Common myeloid progenitor, CD34-positive (primary cell): ENCODE measurements at regions not wholly inside any gene's neighbourhood (a gene's known extent, or its start where the extent isn't known, plus 50 kb on each side); places are given as distances from the start of the nearest gene placed in this dataset.
A peak's percentile ranks its signal among the peaks of the same experiment; 100 is the strongest.
"Not testable (repeated sequence)": the region's sequence is repeated elsewhere in the genome, so short reads cannot be mapped to it uniquely, and the experiment has no call there.

Experiments used
- CTCF ChIA-PET: fragments of 350-600 bp; sonication (Branson Sonifier 250); formaldehyde crosslinking; loops from one replicate; lab custom pipeline; 2021; ENCODE audit warnings: antibody characterized with exemption; lab: Charles Lee
- POLR2A ChIA-PET: fragments of 350-600 bp; sonication (Branson Sonifier 250); formaldehyde crosslinking; loops from one replicate; lab custom pipeline; 2021; ENCODE audit warnings: antibody characterized with exemption; lab: Charles Lee
- DNase-seq, 3 donors: peaks; one replicate each; pipeline versions ENCODE4 v3.0.0 to v3.0.0-alpha.2; 2013
- H3K27ac ChIP-seq, 2 experiments: 1 replicate in 1 of 2; 2 replicates in 1 of 2; pipeline ENCODE4 v1.7.0; 2013; ENCODE audit warnings: inconsistent platforms in 2 of 2, low read length in 2 of 2, mild to moderate bottlenecking in 2 of 2, low read depth in 1 of 2, moderate library complexity in 1 of 2; ENCODE audit not compliant: severe bottlenecking in 2 of 2, insufficient read depth in 1 of 2, poor library complexity in 1 of 2
- H3K27me3 ChIP-seq, 5 experiments: replicated peaks in 2 of 5; 1 replicate in 3 of 5; 2 replicates in 2 of 5; pipeline versions ENCODE4 v1.6.1 to v1.7.0; 2013; ENCODE audit warnings: low read length in 4 of 5, mild to moderate bottlenecking in 2 of 5, moderate library complexity in 2 of 5, inconsistent platforms in 1 of 5; ENCODE audit not compliant: insufficient read depth in 5 of 5, control insufficient read depth in 4 of 5
- H3K36me3 ChIP-seq, 4 experiments: 1 replicate in 2 of 4; 2 replicates in 2 of 4; pipeline versions ENCODE4 v1.6.1 to v1.7.0; 2013; ENCODE audit warnings: low read length in 3 of 4, control low read depth in 1 of 4, mild to moderate bottlenecking in 1 of 4; ENCODE audit not compliant: control insufficient read depth in 4 of 4, insufficient read depth in 4 of 4
- H3K4me1 ChIP-seq, 4 experiments: 1 replicate in 3 of 4; 2 replicates in 1 of 4; pipeline versions ENCODE4 v1.6.1 to v1.7.1; 2013; ENCODE audit warnings: low read length in 3 of 4, mild to moderate bottlenecking in 3 of 4, control low read depth in 1 of 4, inconsistent platforms in 1 of 4, moderate library complexity in 1 of 4; ENCODE audit not compliant: control insufficient read depth in 4 of 4, insufficient read depth in 4 of 4; ENCODE audit errors: control extremely low read depth in 1 of 4
- H3K4me3 ChIP-seq, 7 experiments: 1 replicate in 4 of 7; 2 replicates in 3 of 7; pipeline versions ENCODE4 v1.5.1 to v1.7.0; 2013; ENCODE audit warnings: mild to moderate bottlenecking in 7 of 7, low read length in 6 of 7, moderate library complexity in 6 of 7, inconsistent platforms in 2 of 7, low read depth in 2 of 7, control low read depth in 1 of 7; ENCODE audit not compliant: insufficient read depth in 4 of 7, control insufficient read depth in 1 of 7; ENCODE audit errors: extremely low read depth in 1 of 7
- H3K9me3 ChIP-seq, 5 experiments: 1 replicate in 4 of 5; 2 replicates in 1 of 5; pipeline versions ENCODE4 v1.6.1 to v1.7.1; 2013; ENCODE audit warnings: low read length in 4 of 5, mild to moderate bottlenecking in 2 of 5, inconsistent platforms in 1 of 5, low read depth in 1 of 5, moderate library complexity in 1 of 5; ENCODE audit not compliant: control insufficient read depth in 4 of 5, insufficient read depth in 2 of 5; ENCODE audit errors: control extremely low read depth in 1 of 5
- WGBS: methylation state at CpG from one replicate; pipeline ENCODE4 v1.1.5; 2013; ENCODE audit not compliant: insufficient coverage; 5-methylcytosine and 5-hydroxymethylcytosine counted together

- H3K27ac ChIP-seq, H3K9me3 ChIP-seq, POLR2A ChIA-PET, H3K27me3 ChIP-seq, H3K4me3 ChIP-seq, H3K36me3 ChIP-seq: not testable (repeated sequence)
- peak in 1 of 3 donors; percentile 47 for DNase-seq
- WGBS = 53% methylated on average over 2 of the region's 3 CpGs
- CTCF ChIA-PET = interaction anchor here (0.9 to 1.9 kb wide), 9 partner anchors 14 to 114 kb away, joined by 3 to 8 read pairs (median 3); no protein-coding TSS in a partner anchor
- peaks cover 0 to 27% (median 4%) of the 10 kb centered on the region in 4 experiments for H3K4me1 ChIP-seq
Observed at GRCh38 chr14:106233191-106233590, 706.8 kb downstream of the TMEM121 start.

DNA sequence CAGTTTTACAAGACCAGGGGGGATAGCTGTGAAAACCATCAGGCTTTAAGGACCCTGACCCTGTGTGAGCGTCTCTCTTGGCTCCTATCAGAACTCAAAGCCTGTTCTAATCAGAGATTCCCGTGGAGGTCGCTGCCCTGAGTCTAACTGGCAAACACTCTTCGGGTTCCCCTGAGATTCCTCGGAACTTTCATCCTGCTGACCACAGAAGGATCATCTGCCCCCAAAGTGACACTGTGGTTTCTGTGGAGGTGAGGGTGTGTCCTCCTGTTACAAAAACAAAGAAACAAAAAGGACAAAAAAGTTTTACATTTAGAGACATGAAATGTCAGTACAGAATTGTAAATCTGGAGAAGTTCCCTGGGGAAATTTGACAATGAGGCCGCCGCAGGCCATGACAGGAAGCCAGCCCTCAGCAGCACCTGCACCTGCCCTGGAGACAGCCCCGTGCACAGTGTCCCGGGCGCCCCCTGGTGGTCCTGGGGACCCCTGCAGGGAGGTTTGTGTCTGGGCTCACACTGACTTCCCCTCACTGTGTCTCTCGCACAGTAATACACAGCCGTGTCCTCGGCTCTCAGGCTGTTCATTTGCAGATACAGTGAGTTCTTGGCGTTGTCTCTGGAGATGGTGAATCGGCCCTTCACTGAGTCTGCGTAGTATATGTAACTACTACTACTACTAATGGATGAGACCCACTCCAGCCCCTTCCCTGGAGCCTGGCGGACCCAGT, 708.3 kb downstream of the TMEM121 start:
- H3K27me3 ChIP-seq, H3K36me3 ChIP-seq, H3K9me3 ChIP-seq, H3K4me3 ChIP-seq, H3K27ac ChIP-seq, POLR2A ChIA-PET: not testable (repeated sequence)
- H3K4me1 ChIP-seq = peaks cover 0 to 26% (median 2%) of the 10 kb centered on the region in 4 experiments
- 59% methylated on average over 8 of the region's 17 CpGs for WGBS
- peak in 2 of 3 donors; percentile 33 to 46 for DNase-seq
- CTCF ChIA-PET = interaction anchor here (0.7 to 1.9 kb wide), 11 partner anchors 9 to 84 kb away, joined by 3 to 8 read pairs (median 4); no protein-coding TSS in a partner anchor

DNA sequence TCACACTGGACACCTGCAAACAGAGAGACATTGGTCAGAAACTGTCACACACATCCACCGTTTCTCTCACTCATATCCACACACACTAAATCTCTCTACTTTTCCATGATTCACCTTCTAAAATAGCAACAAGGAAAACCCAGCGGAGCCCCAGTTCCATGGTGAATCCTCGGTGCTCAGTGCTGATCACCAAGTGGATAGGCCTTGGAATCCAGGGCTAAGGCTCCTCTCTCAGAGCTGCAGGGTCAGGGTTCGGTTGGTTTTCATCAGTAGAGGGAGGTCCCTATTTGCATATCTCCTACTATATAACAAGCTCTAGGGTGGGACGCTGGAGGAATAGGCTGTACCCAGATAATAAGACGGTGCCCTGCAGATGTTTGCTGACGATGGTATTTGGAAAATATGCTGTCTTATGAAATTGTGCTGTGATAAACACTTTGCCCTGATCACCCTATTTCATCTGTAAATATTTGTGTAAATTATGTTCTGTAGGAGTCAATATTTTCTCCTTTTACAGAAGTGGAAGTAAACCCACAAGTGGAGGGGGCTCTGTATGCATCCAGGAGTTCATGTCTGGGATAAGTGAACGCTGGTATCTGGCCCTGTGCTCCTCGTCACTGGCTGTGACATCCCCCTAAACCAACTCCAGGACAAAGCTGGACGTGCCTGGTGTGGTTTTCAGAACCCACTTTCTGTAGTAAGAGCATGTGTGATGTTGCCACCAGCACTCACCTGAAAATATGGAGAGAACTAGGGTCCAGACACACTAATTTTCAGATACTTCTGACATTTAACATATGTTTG, 709.2 kb downstream of the TMEM121 start:
- ChIA-PET POLR2A (no interaction called here), CTCF (interaction anchor here (0.7 to 1.7 kb wide), 7 partner anchors 12 to 83 kb away, joined by 3 to 7 read pairs (median 4); no protein-coding TSS in a partner anchor)
- DNase-seq = no peak
- peaks cover 0 to 4% (median 0%) of the 10 kb centered on the region in 5 experiments for H3K9me3 ChIP-seq
- no peak overlapping the region for H3K27ac ChIP-seq
- H3K27me3 ChIP-seq = peaks cover 0 to 2% (median 0%) of the 10 kb centered on the region in 5 experiments
- no peak overlapping the region for H3K4me3 ChIP-seq
- H3K4me1 ChIP-seq = peaks cover 0 to 20% (median 0%) of the 10 kb centered on the region in 4 experiments
- H3K36me3 ChIP-seq = no peaks in the 10 kb centered on the region
- 92% methylated on average over 9 of the region's 10 CpGs for WGBS

DNA sequence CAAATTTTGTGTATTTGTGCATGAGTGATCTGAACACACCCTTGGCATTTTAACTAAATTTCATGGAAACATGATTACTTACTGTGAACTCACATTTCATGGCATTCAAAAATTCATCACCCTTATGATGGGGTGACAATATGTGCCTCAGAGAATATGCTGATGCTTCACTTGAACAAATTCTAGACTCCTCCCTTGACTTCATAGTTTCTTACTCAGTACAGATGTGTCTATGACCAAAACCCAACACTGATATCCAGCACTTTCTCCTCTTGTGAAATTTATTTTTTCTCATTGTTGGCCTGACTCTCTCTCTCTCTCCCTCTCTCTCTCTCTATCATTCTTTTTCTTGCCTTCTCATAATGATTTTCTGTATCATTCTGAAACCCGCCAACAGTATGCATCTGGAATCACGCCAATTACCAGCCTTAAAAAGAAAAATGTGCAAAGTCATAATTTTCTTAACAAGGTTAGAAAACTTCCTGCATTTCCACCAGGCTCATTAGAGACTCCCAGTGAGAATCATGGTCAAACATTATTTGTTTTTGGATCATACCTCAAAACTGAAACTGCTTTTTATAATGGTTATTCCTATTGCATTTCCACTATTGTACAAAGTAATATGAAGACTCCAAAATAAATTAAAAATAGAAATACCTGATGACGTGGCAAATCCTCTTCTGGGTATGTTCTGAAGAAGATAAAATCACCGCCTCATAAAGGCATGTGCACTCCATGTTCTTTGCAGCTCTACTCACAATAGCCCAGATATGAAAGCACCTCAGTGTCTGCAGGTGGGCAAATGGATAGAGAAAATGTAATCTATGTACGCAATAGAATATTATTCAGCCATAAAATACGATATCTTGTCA, 722.2 kb downstream of the TMEM121 start:
- CTCF ChIA-PET = interaction anchor here (0.8 to 2.1 kb wide), 5 partner anchors 9 to 144 kb away, joined by 3 to 18 read pairs (median 4); no protein-coding TSS in a partner anchor

DNA sequence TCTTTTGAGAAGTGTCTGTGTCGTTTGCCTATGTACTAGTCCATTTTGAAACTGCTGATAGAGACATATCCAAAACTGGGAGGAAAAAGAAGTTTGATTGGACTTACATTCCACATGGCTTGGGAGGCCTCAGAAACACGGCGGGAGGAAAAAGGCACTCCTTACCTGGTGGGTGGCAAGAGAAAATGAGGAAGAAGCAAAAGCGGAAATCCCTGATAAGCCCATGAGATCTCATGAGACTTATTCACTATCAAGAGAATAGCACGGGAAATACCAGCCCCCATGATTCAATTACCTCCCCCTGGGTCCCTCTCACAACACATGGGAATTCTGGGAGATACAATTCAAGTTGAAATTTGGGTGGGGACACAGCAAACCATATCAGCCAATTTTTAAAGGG, 727.6 kb downstream of the TMEM121 start:
- DNase-seq = peak in 1 of 3 donors; percentile 35
- H3K9me3 ChIP-seq, H3K27ac ChIP-seq, H3K36me3 ChIP-seq, H3K4me3 ChIP-seq, CTCF ChIA-PET, POLR2A ChIA-PET, H3K27me3 ChIP-seq: not testable (repeated sequence)
- H3K4me1 ChIP-seq = peaks cover 0 to 12% (median 3%) of the 10 kb centered on the region in 4 experiments
- 53% methylated on average over 2 of the region's 5 CpGs for WGBS

More for the DNA sequence above, 722.2 kb downstream of the TMEM121 start:
- no peak overlapping the region for H3K4me3 ChIP-seq
- POLR2A ChIA-PET = no interaction called here
- no peak overlapping the region for H3K27ac ChIP-seq
- no peaks in the 10 kb centered on the region for H3K36me3 ChIP-seq
- no peaks in the 10 kb centered on the region for H3K9me3 ChIP-seq
- DNase-seq = peak in 2 of 3 donors; percentile 61 to 67
- no peaks in the 10 kb centered on the region for H3K27me3 ChIP-seq
- peaks cover 0 to 19% (median 6%) of the 10 kb centered on the region in 4 experiments for H3K4me1 ChIP-seq
- WGBS = 7% methylated on average over 2 of the region's 6 CpGs

GRCh38 chr14:106257569-106257994, 731.2 kb downstream of the TMEM121 start:
- H3K9me3 ChIP-seq, H3K27ac ChIP-seq, H3K27me3 ChIP-seq, POLR2A ChIA-PET, H3K4me3 ChIP-seq, H3K4me1 ChIP-seq, H3K36me3 ChIP-seq: not testable (repeated sequence)
- 8% methylated on average over 6 of the region's 16 CpGs for WGBS
- peak in 2 of 3 donors; percentile 32 to 39 for DNase-seq
- CTCF ChIA-PET = interaction anchor here (0.9 to 5.9 kb wide), 19 partner anchors 10 to 94 kb away, joined by 3 to 44 read pairs (median 6); no protein-coding TSS in a partner anchor
